Lung (tissue), 11 donors: ENCODE measurements at regions not wholly inside any gene's neighbourhood (a gene's known extent, or its start where the extent isn't known, plus 50 kb on each side); places are given as distances from the start of the nearest gene placed in this dataset.

Source experiments
- ATAC-seq: fragments of 200-7000 bp; cut with Tn5 transposase; one replicate; pipeline ENCODE4 v1.9.1; 2020; ENCODE audit warnings: moderate number of reproducible peaks; ENCODE audit not compliant: insufficient read depth, low FRiP score
- DNase-seq, 3 donors: peaks; one replicate each; pipeline ENCODE4 v3.0.0-alpha.2; 2013 to 2017
- H3K27ac ChIP-seq, 2 donors: one replicate each; pipeline ENCODE4 v1.5.1; 2013; ENCODE audit warnings: mild to moderate bottlenecking in 2 of 2, moderate library complexity in 2 of 2, control low read depth in 1 of 2, inconsistent platforms in 1 of 2, low read depth in 1 of 2, low read length in 1 of 2
- H3K27me3 ChIP-seq, 3 donors: one replicate each; pipeline ENCODE4 v1.5.1; 2013; ENCODE audit warnings: low read length in 2 of 3; ENCODE audit not compliant: control insufficient read depth in 3 of 3, insufficient read depth in 3 of 3
- H3K36me3 ChIP-seq, 4 donors: one replicate each; pipeline ENCODE4 v1.5.1; 2013; ENCODE audit warnings: low read length in 4 of 4, mild to moderate bottlenecking in 1 of 4, moderate library complexity in 1 of 4; ENCODE audit not compliant: control insufficient read depth in 4 of 4, insufficient read depth in 4 of 4
- H3K4me1 ChIP-seq, 5 donors: one replicate each; pipeline ENCODE4 v1.5.1; 2013; ENCODE audit warnings: low read length in 5 of 5, mild to moderate bottlenecking in 2 of 5, moderate library complexity in 1 of 5; ENCODE audit not compliant: control insufficient read depth in 5 of 5, insufficient read depth in 5 of 5
- H3K4me3 ChIP-seq: one replicate; pipeline ENCODE4 v1.5.1; 2013; ENCODE audit warnings: mild to moderate bottlenecking, control low read depth, moderate library complexity
- H3K9ac ChIP-seq, 2 donors: one replicate each; pipeline ENCODE4 v1.5.1; 2013; ENCODE audit warnings: low read length in 2 of 2, control low read depth in 1 of 2; ENCODE audit not compliant: insufficient read depth in 1 of 2
- H3K9me3 ChIP-seq, 4 donors: one replicate each; pipeline ENCODE4 v1.5.1; 2013; ENCODE audit warnings: low read length in 3 of 4, mild to moderate bottlenecking in 1 of 4, moderate library complexity in 1 of 4; ENCODE audit not compliant: control insufficient read depth in 4 of 4, insufficient read depth in 3 of 4
- CTCF ChIP-seq: IDR thresholded peaks from 2 replicates; pipeline ENCODE4 v1.5.1; 2012; ENCODE audit warnings: mild to moderate bottlenecking; ENCODE audit errors: control extremely low read depth, extremely low read depth
- WGBS, 2 donors: extraction: QIAGEN DNeasy Blood & Tissue Kit; methylation state at CpG; one replicate each; pipeline ENCODE4 v1.1.7; 2013; 5-methylcytosine and 5-hydroxymethylcytosine counted together
- donor health status: control.
- donor health status: control.
- donor health status: Bipolar disorder and iron deficiency.
- donor health status: healthy.
- donor health status: DM: yes; HTN: yes; CAD: no.

GRCh38 chr10:4456279-4456678 lies 369.7 kb upstream of the AKR1E2 start:
- TF ChIP-seq CTCF: no peak
- no peak for DNase-seq
- ATAC-seq: no peak
- no peaks in the 10 kb centered on the region for H3K36me3 ChIP-seq
- H3K4me3 ChIP-seq: no peak overlapping the region
- 85 to 92% methylated on average over 3 of the region's 3 CpGs for WGBS, 2 donors
- no peaks in the 10 kb centered on the region for H3K27me3 ChIP-seq
- no peaks in the 10 kb centered on the region for H3K9me3 ChIP-seq
- no peak overlapping the region for H3K27ac ChIP-seq
- H3K9ac ChIP-seq: no peak overlapping the region
- H3K4me1 ChIP-seq: peaks cover 0 to 5% (median 0%) of the 10 kb centered on the region in 5 donors

- no peak overlapping the region for H3K27ac ChIP-seq
- H3K4me3 ChIP-seq: no peak overlapping the region
- DNase-seq (no peak), ATAC-seq (no peak)
- no peaks in the 10 kb centered on the region for H3K9me3 ChIP-seq
- WGBS, 2 donors: 77 to 80% methylated on average over 5 of the region's 5 CpGs
- TF ChIP-seq CTCF: no peak
- no peak overlapping the region for H3K9ac ChIP-seq
- H3K4me1 ChIP-seq: peaks cover 0 to 7% (median 0%) of the 10 kb centered on the region in 5 donors
- no peaks in the 10 kb centered on the region for H3K36me3 ChIP-seq
- H3K27me3 ChIP-seq: no peaks in the 10 kb centered on the region
Observed at GRCh38 chr10:4453950-4454349, 372.1 kb upstream of the AKR1E2 start.

GRCh38 chr10:4453276-4453675 lies 372.7 kb upstream of the AKR1E2 start:
- H3K4me1 ChIP-seq: peaks cover 0 to 9% (median 0%) of the 10 kb centered on the region in 5 donors
- H3K4me3 ChIP-seq: no peak overlapping the region
- H3K36me3 ChIP-seq: no peaks in the 10 kb centered on the region
- H3K9me3 ChIP-seq: no peaks in the 10 kb centered on the region
- no peak for DNase-seq
- H3K27ac ChIP-seq: no peak overlapping the region
- no peak overlapping the region for H3K9ac ChIP-seq
- TF ChIP-seq CTCF: no peak
- H3K27me3 ChIP-seq: no peaks in the 10 kb centered on the region
- no peak for ATAC-seq
- WGBS, 2 donors: 81% methylated on average over 8 of the region's 8 CpGs
